GM18507 (cell line): ENCODE measurements at regions not wholly inside any gene's neighbourhood (a gene's known extent, or its start where the extent isn't known, plus 50 kb on each side); places are given as distances from the start of the nearest gene placed in this dataset.
"Not testable (repeated sequence)": the region's sequence is repeated elsewhere in the genome, so short reads cannot be mapped to it uniquely, and the experiment has no call there.

Experiments used
- DNase-seq: peaks from one replicate; pipeline ENCODE4 v3.0.0; 2011; ENCODE audit warnings: low read depth; ENCODE audit not compliant: insufficient read length; ENCODE audit errors: extremely low spot score
- FAIRE-seq: peaks from 2 replicates; lab custom pipeline; 2011; peaks lifted over from hg19 to GRCh38; lab: Jason Lieb, UNC

DNA sequence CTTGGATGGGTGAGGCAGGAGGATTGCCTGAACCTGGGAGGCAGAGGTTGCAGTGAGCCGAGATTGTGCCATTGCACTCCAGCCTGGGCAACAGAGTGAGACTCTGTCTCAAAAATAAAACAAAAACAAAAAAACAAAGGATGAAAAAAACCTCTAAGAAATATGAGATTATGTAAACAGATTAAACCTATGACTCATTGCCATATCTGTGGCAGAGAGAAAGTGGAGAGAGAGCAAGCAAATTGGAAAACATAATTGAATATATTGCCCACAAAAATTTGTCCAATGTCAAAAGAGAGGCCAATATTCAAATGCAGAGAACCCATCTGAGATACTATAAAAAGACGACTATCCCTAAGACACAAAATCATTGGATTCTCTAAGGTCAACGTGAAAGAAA lies 1106.0 kb downstream of the OTOL1 start:
- no peak for DNase-seq
- no peak for FAIRE-seq

DNA sequence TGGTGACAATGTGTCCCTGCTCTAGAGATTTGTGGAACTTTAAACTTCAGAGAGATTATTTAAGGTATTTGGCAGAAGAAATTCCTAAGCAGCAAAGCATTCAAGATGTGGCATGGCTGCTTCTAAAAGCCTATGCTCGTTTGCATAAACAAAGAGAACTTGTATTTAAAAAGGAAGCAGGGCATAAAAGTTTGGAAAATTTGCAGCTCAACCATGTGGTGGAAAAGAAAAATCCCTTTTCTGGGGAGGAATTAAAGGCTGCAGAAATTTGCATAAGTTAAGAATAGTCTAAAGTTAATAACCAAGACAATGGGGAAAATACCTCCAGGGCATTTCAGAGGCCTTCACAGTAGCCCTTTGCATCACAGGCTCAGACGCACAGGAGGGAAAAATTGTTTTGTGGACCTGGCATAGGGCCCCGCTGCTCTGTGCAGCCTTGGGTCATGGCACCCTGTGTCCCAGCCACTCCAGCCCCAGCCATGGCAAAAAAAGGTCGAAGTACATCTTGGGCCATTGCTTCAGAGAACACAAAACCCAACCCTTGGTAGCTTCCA lies 1109.1 kb downstream of the OTOL1 start:
- no peak for DNase-seq
- no peak for FAIRE-seq

DNA sequence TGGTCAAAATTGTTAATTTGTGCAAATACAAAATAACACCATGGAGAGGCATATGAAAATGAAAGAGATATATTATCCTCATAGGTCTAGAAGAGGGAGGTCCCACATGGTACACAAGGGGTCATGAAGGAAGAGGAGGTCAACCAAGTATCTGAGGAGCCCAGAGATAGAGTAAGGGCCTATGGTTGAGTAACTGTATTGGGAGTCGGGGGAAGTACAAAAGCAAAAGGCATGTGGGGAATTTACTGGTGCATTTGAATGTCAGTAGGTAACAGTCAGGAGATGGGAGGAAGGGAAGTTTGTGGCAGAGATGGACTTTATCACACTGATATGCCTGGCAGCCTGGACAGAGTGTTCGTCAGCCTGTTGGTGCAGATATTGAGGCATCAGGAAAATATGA lies 1113.7 kb downstream of the OTOL1 start:
- FAIRE-seq (no peak), DNase-seq (no peak)

DNA sequence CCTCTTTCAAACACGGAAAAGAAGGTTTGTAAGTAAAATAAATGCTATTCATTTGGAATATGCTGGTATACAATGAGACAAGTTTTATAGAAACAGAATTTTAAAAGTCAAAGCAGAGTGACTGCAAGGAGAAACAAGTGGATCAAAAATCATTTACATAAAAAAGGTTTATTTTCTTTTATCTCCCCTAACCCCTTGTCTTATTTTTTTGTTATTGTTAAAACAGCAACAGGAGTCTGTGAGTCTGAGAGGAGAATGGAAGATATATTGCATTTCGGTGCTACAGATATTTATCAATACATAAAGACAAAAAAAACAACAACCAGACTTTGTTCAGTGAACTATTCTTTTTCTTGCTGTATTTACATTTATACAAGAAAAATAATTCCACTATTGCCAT lies 1116.4 kb downstream of the OTOL1 start:
- no peak for FAIRE-seq
- DNase-seq: no peak

DNA sequence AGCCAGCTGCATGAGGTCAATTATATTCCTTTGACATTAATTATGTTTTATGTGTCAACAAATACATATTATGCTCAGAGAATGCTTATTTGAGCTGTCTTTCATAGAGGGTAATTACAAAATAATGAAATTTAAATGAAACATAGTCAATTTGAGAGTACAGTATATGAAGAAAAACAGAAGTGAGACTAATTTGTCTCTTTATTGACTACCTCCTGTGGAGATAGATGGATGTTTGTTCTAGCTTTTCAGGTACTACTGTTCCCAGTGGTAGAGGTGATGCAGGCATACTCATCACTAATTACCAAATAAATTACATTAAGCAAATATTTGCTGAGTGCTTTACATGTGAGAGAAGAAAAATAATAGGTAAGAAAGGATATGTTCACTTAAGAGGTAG lies 1129.6 kb downstream of the OTOL1 start:
- DNase-seq (no peak), FAIRE-seq (no peak)

DNA sequence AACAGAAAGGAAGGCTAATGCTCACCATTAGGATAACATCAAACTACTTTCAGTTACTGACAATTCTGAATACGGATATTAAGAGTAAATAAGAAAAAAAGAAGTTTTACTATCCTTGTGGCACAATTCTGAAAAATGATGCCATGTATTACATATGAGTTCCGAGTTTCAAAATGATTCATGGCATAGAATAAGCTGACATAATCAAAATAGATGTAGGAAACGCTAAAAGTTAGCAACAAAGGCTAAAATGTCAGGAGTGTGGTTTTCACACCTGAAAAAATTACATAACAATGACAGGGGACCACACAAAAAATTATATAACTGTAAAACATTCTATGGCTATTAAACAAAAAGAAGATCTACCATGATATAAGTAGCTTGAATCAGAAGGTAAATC lies 1131.9 kb downstream of the OTOL1 start:
- FAIRE-seq (no peak), DNase-seq (no peak)

DNA sequence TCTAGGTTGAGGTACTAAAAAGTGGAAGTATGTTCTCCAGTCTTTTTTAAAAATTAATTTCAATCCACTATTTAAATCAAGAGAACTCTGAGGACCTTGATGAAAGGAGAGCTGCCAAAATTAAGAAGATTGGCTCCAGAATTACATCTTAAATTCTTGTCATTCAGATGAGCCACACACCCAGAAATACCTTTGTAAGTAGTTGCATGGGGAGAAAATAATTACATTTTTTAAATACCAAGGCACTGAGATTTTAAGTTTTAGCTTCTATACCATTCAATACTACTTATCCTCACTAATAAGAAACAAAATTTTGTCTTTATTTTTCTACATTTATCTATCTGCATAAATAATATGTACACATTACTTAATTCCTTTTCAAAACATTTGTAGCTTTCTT lies 1132.8 kb downstream of the OTOL1 start:
- FAIRE-seq (no peak), DNase-seq (no peak)

DNA sequence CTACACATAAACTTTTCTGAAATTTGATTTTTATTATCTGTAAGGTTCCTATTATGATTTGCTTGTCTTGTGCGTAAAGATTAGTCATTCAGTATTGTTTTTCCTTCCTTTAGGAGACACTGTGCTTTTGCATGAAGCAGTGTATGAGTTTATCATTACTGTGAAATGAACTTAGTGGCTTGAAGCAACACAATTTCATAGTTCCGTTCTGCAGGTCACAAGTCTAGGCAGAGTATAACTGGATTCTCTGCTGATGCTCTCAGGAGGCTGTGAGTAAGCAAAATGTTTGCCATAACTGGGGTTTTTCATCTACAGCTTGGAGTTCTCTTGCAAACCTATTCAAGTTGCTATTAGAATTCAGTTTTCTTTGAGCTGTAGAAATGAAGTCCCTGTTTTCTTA lies 1136.1 kb downstream of the OTOL1 start:
- DNase-seq (no peak), FAIRE-seq (no peak)

DNA sequence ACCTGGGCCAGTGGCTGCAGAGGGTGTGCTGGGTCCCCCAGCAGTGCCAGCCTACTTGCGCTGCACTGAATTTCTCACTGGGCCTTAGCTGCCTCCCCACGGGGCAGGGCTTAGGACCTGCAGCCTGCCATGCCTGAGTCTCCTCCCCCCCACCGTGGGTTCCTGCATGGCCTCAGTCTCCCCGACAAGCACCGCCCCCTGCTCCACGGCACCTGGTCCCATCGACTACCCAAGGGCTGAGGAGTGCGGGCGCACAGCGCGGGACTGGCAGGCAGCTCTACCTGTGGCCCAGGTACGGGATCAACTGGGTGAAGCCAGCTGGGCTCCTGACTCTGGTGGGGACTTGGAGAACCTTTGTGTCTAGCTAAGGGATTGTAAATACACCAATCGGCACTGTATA lies 1143.6 kb downstream of the OTOL1 start:
- not testable (repeated sequence) for DNase-seq, FAIRE-seq

DNA sequence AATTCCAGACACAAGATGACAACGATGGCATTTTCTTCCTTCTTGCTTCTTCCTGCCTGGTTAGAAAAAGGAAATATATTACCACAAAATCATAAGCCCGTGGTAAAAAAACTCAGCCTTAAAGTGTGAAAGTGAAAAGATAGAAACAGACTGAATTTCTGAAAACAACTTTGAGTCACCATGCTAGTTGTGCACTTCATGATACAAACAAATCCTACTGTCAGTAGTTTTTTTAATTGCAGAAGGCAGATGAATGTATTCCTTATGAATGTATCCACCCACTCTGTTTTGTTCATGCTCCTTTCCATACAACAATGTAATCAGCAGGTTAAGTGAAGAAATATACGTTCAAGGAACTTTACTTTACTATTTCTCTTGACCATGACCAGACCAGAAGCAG lies 1144.7 kb downstream of the OTOL1 start:
- FAIRE-seq: no peak
- no peak for DNase-seq

DNA sequence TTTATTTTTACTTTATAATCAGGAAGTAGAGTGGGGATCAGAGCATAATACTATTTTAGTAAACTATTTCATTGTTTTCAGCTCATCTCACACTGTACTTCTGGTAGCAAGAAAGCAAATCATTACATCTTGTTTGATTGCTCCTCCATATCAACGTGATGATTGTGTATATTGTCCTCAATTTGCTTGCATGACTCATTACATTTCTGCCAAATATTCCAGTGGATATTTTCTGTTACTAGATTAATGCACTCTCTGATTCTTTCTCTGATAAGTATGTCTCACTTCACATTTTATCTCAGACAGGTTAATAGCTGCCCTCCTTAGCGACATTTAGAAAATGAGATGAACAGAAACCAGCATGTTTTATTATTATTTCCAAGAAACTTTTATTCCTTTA lies 1145.3 kb downstream of the OTOL1 start:
- DNase-seq (no peak), FAIRE-seq (no peak)

DNA sequence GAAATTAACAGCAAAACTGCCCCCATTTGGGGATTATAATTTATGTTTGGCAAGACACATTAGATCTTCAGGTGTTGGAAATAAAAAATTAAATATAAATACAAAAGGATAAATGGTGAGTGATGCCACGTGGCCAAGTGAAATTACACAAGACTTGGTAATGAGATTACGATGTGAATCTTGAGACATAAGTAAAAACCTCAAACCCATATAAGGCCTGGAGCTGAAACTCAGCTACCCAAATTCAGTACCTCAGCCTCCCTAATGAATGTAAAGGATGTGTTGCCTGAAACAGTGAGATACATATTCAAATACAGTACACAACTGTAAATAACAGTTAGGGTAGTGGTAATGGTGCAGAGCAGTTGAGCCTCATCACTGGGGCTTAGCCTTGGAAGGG lies 1146.6 kb downstream of the OTOL1 start:
- DNase-seq: no peak
- FAIRE-seq: no peak

DNA sequence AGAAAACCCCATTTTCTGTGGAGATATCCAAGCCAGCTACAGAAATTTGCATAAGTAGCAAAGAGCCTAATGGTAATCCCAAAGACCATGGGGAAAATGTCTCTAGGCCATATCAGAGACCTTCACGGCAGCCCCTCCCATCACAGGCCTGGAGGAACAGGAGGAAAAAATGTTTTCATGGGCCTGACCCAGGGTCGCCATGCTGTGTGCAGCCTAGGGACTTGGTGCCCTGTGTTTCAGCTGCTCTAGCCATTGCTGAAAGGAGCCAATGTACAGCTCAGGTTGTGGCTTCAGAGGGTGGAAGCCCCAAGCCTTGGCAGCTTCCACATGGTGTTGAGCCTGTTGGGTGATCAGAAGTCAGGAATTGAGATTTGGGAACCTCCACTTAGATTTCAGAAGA lies 1150.7 kb downstream of the OTOL1 start:
- FAIRE-seq (no peak), DNase-seq (no peak)

DNA sequence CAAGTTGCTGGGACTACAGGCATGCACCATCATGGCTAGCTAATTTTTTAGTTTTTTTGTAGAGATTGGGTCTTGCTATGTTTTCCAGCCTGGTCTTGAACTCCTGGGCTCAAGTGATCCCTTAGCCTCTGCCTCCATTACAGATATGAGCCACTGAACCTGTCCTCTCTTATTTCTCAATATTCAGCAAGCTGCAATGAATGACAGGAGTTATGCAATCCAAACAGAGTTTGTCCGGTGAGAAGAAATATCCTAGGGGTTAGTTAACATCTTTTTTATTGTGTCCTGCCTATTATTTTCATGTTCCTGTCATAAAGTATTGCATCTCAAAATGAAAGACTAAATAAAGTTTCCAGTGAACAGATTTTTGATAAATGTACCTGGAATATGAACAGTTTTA lies 1161.4 kb downstream of the OTOL1 start:
- FAIRE-seq: no peak
- no peak for DNase-seq

DNA sequence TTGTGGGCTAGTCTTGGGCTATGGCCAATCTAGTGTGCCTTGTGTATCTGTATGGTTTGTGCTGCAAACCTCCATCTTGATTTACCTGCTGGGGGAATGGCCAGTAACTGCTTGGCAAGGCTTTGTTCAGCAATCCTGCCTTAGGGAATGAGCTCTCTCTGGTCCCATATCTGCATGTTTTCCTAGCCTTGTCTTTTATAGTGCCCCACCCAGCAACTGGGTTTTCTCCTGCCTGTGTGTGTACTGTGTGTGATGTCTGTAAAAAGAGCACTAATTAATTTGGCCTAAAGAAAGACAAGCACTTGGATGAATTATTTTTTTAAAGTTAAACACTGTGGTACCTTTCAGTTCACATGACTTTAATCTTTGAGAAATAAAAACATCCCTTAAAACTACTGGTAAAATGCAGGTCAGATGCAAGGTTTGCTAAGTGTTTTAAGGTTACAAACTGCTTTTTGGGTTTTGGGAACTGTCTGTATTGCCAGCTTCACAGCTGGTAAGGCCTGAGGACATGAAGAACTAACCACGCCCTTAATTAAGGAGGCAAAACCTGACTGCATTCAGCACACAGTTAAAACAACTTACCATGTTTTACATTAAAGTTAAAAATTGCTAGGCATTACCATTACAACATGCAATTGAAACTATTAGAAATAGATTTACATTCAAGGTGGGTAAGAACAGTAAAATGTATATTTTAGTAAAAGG lies 1169.2 kb downstream of the OTOL1 start:
- DNase-seq: no peak
- FAIRE-seq: no peak

DNA sequence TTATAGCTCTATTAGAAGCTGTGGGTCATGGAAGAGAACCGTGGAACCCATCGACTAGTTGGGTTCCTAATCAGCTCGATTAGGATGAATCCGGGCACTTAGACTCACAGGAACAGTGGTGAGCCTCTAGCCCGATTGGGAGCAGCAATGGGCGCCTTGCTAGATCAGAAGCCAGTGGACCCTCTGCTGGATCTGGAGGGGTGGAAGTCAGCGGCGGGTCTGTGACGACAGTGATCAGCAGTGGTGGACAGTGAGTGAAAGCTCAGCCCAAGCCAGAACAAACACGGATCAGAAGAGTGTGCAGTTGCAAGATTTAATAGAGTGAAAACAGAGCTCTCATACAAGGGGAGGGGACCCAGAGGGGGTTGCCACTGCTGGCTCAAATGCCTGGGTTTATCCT lies 1170.2 kb downstream of the OTOL1 start:
- FAIRE-seq: no peak
- DNase-seq: no peak

DNA sequence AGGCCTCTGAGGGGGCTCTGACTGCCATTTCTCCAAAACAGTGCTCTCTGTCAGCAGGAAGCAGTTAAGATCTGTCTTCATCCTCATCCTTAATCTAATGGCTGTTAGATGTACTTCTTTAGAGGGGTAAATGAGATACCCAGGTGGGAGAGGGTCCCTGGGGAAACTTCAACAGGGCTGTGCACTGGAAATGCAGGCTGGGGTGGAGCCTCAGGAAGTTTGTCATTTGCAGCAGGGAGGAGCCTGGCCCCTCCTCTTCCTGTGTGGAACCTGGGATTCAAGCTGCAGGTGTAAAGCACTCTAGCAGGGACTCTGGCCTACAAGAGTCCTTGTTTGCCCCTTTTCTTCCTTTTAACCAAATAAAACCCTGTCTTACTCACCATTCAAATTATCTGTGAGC lies 1173.6 kb downstream of the OTOL1 start:
- DNase-seq: no peak
- no peak for FAIRE-seq

DNA sequence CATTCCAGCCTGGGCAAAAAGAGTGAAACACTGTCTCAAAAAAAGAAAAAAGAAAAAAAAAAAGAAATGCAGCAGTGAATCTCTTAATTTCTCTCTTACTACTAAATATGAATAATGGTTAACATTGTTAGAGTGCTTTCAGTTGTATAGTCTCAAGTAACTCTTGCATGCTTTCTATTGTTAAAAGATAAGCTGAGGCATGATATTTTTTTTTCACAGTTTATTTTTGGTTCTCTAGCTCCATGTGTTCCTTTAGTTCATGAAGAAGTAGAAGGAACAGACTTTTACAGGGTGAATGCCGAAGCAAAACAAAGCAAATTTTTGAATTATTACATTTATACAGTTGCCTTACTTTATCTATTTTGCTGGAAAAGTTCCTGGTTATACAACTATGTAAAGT lies 1180.9 kb downstream of the OTOL1 start:
- FAIRE-seq (no peak), DNase-seq (no peak)

DNA sequence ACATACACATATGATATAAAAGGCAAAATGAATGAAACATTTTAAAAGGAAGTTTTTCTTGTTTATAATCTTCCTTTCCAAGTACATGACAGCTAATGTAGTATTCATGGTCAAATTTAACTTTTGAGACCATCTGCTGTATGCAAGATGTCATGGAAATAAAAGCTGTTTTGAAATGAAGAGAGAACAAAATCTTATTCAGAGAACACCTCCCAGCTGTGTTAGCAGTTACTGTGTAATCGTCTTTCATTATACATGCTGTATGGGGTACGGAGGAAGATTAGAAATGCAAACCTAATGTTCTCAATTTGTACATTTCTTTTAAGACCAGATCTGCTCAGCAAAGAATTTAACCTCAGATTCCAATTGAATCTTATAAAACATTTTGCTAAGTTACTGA lies 1182.3 kb downstream of the OTOL1 start:
- no peak for FAIRE-seq
- DNase-seq: no peak

DNA sequence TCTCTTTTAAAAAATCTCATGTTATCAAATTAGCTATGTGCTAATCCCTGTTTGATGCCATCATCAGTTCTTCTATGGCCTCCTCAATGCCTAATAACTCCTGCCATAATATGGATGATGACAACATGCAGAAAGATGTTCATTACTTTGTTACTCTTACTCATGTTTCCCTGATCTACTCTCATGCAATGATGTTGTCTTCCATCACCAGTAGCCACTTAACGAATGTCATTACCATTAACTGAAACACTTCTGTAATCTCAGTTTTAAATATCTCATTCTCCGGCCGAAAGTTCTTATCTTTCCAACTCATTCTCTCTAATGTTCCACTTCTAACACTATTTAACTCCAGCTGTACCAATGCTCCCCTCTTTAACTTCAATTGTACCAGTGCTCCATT lies 1187.7 kb downstream of the OTOL1 start:
- FAIRE-seq: no peak

DNA sequence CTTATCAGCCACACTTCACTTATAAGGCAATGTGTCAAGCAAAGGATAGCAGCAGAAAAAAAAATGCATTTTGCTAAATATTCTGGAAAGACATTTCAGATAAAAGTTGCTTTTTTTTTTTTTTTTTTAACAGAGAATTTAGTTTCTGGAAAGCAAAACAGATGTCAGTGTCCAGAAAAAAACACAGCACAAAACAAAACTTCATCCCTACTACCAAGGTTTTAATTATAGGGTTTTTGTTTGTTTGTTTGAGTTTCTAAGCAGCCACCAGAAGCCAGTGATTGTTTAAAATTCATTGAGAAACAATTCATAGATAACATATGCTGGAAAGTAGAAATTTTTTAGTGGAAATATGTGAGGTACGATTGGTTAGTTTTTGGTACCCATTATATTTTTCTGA lies 1202.7 kb downstream of the OTOL1 start:
- DNase-seq (no peak), FAIRE-seq (no peak)

More for the DNA sequence above, 1187.7 kb downstream of the OTOL1 start:
- DNase-seq: no peak

DNA sequence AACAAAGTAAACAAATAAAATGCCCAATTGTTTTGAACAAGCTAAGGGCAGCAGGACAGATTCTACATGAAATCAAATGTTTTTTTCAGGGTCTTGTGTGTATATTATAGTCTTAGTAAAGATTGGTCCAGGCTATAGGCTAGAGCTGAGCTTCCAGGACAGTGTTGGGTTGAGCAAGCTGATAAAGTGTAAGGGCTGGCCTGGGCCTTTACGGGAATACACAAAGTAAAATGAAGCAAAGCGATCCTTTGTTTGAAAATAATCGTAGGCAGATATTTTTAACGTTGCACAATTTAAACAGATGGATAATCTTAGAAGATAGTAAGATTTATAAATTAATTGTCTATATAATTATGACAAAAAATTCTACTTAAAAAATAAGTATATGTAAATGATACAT lies 1204.6 kb downstream of the OTOL1 start:
- FAIRE-seq (no peak), DNase-seq (no peak)
